ENCODE measurements at regions not wholly inside any gene's neighbourhood (a gene's known extent, or its start where the extent isn't known, plus 50 kb on each side); places are given as distances from the start of the nearest gene placed in this dataset.

- no peak for TF ChIP-seq ZNF404 (tag by site-specific recombination; IDR thresholded peaks at IDR 0.05)
- no peak for TF ChIP-seq ZNF692 (tag by site-specific recombination; IDR thresholded peaks at IDR 0.05)
- no peak for TF ChIP-seq ZNF792 (tag by site-specific recombination; IDR thresholded peaks at IDR 0.05)
- TF ChIP-seq REPIN1 (tag by site-specific recombination; IDR thresholded peaks at IDR 0.05; ENCODE audit: low read depth), result no peak
- no peak for TF ChIP-seq HIC1 (tag by site-specific recombination; IDR thresholded peaks at IDR 0.05)
- TF ChIP-seq ZNF596 (tag by site-specific recombination; IDR thresholded peaks at IDR 0.05), result no peak
- TF ChIP-seq ZNF169 (tag by site-specific recombination; IDR thresholded peaks at IDR 0.05), result no peak
- TF ChIP-seq HOXD13 (CRISPR knock-in tag; IDR thresholded peaks at IDR 0.05; ENCODE audit: borderline replicate concordance), result no peak
- no peak for TF ChIP-seq PATZ1 (tag by site-specific recombination; IDR thresholded peaks at IDR 0.05)
- no peak for TF ChIP-seq ZNF549 (tag by site-specific recombination; IDR thresholded peaks at IDR 0.05)
- TF ChIP-seq EGR2 (tag by site-specific recombination; IDR thresholded peaks at IDR 0.05; ENCODE audit: low read depth), result no peak
- no peak for TF ChIP-seq IKZF3 (tag by site-specific recombination; IDR thresholded peaks at IDR 0.05)
- TF ChIP-seq ZNF548 (tag by site-specific recombination; IDR thresholded peaks at IDR 0.05), result no peak
- no peak for TF ChIP-seq BCL11A (tag by site-specific recombination; IDR thresholded peaks at IDR 0.05; ENCODE audit: low read depth)
- TF ChIP-seq ZNF221 (tag by site-specific recombination; IDR thresholded peaks at IDR 0.05; ENCODE audit: borderline replicate concordance), result no peak
- TF ChIP-seq ZNF629 (tag by site-specific recombination; IDR thresholded peaks at IDR 0.05), result no peak
- TF ChIP-seq ZNF585B (tag by site-specific recombination; IDR thresholded peaks at IDR 0.05), result no peak
- no peak for TF ChIP-seq PRDM6 (tag by site-specific recombination; IDR thresholded peaks at IDR 0.05)
- no peaks in the 10 kb centered on the region for H3K9me3 ChIP-seq (ENCODE audit: control insufficient read depth, insufficient read depth, low read depth, low read length)
- H3K4me3 ChIP-seq (ENCODE audit: low read depth, low read length), result no peak overlapping the region
- POLR2A ChIA-PET, result no interaction called here
- no peak overlapping the region for H3K27ac ChIP-seq (ENCODE audit: extremely low read depth, low read depth, low read length)
- CTCF ChIA-PET, result no interaction called here
- no peaks in the 10 kb centered on the region for H3K4me1 ChIP-seq (ENCODE audit: control insufficient read depth, insufficient read depth, low read length)
- H3K36me3 ChIP-seq (ENCODE audit: control insufficient read depth in 2 of 2, insufficient read depth in 1 of 2, low read length in 2 of 2), result no peaks in the 10 kb centered on the region
These were observed 2007.1 kb downstream of the EFNA5 start for GRCh38 chr5:105663671-105664070.

- POLR2A ChIA-PET, result no interaction called here
- H3K27ac ChIP-seq (ENCODE audit: extremely low read depth, low read depth, low read length), result no peak overlapping the region
- H3K4me3 ChIP-seq (ENCODE audit: low read depth, low read length), result no peak overlapping the region
- CTCF ChIA-PET, result no interaction called here
- no peaks in the 10 kb centered on the region for H3K4me1 ChIP-seq (ENCODE audit: control insufficient read depth, insufficient read depth, low read length)
- H3K9me3 ChIP-seq (ENCODE audit: control insufficient read depth, insufficient read depth, low read depth, low read length), result no peaks in the 10 kb centered on the region
- TF ChIP-seq ZNF837 (tag by site-specific recombination; IDR thresholded peaks at IDR 0.05), result no peak
- no peaks in the 10 kb centered on the region for H3K36me3 ChIP-seq (ENCODE audit: control insufficient read depth in 2 of 2, insufficient read depth in 1 of 2, low read length in 2 of 2)
These were observed 2011.3 kb downstream of the EFNA5 start for GRCh38 chr5:105659396-105659795.

Data from HEK293 (cell line).